ENCODE measurements at regions not wholly inside any gene's neighbourhood (a gene's known extent, or its start where the extent isn't known, plus 50 kb on each side); places are given as distances from the start of the nearest gene placed in this dataset.
A peak's percentile ranks its signal among the peaks of the same experiment; 100 is the strongest.

DNA sequence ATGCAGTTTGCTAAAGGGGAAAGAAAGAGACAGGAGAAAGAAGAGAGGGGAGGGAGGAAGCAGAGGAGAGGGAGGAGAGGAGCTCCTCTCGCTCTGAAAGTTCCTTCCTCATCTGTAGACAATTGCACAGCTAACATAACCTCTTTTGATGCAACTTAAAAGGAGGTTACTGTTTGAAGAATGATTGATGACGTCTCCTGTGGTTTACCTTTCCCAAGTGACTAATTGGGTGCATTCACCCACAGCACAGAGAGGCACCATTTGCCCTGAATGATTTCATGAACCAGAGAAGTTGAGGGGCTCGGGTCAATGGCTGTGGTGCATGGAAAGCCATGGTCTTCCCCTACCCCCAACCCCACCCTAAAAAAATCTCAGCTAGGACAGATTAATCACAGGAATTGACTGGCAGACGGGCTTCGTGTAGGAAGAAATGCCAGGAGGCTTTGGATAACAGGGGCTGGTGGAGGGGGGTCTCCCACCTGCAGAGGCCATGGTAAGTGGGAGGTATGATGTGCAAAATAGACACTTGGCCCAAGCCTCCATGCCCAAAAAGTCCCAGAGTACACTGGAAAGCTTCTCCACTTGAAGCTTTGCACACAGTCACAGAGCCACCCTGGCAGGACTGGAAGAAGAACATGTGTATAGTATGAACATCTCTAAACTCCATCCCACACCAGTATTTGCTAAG lies 213.7 kb downstream of the ANKRD60 start:
- CTCF ChIA-PET, result no interaction called here
- intact Hi-C loops (cut with micrococcal nuclease), result no loop called here
- ATAC-seq (peak; percentile 43), DNase-seq (ENCODE audit: low read depth, low spot score) (peak; percentile 80)
- Histone ChIP-seq H3K9me3 (ENCODE audit: control insufficient read depth in 1 of 2, insufficient read depth in 1 of 2, low read depth in 1 of 2, low read length in 2 of 2) (no peaks in the 10 kb centered on the region), H3K9me2 (ENCODE audit: insufficient read depth) (no peaks in the 10 kb centered on the region), H3K9ac (ENCODE audit: low read length) (peak overlapping the region; percentile 30; the same call in 1 of the 2 replicates), H3K79me2 (ENCODE audit: insufficient read depth, low read length) (no peaks in the 10 kb centered on the region), H4K20me1 (ENCODE audit: insufficient read depth) (no peaks in the 10 kb centered on the region), H2AFZ (ENCODE audit: low read depth, low read length, poor library complexity, severe bottlenecking) (no peak overlapping the region), H3K36me3 (ENCODE audit: control insufficient read depth in 1 of 2, insufficient read depth in 2 of 2, low read length in 2 of 2) (no peaks in the 10 kb centered on the region), H3K4me1 (ENCODE audit: control insufficient read depth in 1 of 2, insufficient read depth in 2 of 2, low read length in 2 of 2) (peaks cover 4 to 50% of the 10 kb centered on the region in 2 experiments; a peak in 3 of 4 replicates), H3K27ac (ENCODE audit: low read depth, low read length) (no peak overlapping the region), H3K27me3 (ENCODE audit: insufficient read depth, low read length) (peaks cover 23% of the 10 kb centered on the region), H3K4me2 (ENCODE audit: low read length) (peak overlapping the region; percentile 41), H3K4me3 (replicated peaks in 1 of 2; ENCODE audit: low read depth in 1 of 2, low read length in 2 of 2) (no peak overlapping the region)
- POLR2A ChIA-PET, result no interaction called here
- RAD21 ChIA-PET (ENCODE audit: low non-redundant PET in 1 of 2, low total read pairs in 2 of 2, uncharacterized antibody in 2 of 2, unreplicated experiment in 2 of 2), result no interaction called here
- BruUV-seq (replicated peaks), result no TSS peak
- TF ChIP-seq JUND (IDR thresholded peaks at IDR 0.05), result peak; percentile 75
- peak; percentile 43; the same call in 1 of the 2 replicates for TF ChIP-seq POLR2AphosphoS5 (IDR thresholded peaks at IDR 0.05; ENCODE audit: low read depth, low read length)
- peak; percentile 80 for TF ChIP-seq SP1 (IDR thresholded peaks at IDR 0.05; ENCODE audit: low read depth)
- no peak for TF ChIP-seq SRF (IDR thresholded peaks at IDR 0.05; ENCODE audit: low read depth)
- no peak for TF ChIP-seq EZH2phosphoT487 (IDR thresholded peaks at IDR 0.05; ENCODE audit: borderline replicate concordance)
- no peak for TF ChIP-seq YY1 (IDR thresholded peaks at IDR 0.05; ENCODE audit: extremely low read depth, insufficient replicate concordance, low read depth, low read length)
- TF ChIP-seq, protein P1, sequence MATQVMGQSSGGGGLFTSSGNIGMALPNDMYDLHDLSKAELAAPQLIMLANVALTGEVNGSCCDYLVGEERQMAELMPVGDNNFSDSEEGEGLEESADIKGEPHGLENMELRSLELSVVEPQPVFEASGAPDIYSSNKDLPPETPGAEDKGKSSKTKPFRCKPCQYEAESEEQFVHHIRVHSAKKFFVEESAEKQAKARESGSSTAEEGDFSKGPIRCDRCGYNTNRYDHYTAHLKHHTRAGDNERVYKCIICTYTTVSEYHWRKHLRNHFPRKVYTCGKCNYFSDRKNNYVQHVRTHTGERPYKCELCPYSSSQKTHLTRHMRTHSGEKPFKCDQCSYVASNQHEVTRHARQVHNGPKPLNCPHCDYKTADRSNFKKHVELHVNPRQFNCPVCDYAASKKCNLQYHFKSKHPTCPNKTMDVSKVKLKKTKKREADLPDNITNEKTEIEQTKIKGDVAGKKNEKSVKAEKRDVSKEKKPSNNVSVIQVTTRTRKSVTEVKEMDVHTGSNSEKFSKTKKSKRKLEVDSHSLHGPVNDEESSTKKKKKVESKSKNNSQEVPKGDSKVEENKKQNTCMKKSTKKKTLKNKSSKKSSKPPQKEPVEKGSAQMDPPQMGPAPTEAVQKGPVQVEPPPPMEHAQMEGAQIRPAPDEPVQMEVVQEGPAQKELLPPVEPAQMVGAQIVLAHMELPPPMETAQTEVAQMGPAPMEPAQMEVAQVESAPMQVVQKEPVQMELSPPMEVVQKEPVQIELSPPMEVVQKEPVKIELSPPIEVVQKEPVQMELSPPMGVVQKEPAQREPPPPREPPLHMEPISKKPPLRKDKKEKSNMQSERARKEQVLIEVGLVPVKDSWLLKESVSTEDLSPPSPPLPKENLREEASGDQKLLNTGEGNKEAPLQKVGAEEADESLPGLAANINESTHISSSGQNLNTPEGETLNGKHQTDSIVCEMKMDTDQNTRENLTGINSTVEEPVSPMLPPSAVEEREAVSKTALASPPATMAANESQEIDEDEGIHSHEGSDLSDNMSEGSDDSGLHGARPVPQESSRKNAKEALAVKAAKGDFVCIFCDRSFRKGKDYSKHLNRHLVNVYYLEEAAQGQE (IDR thresholded peaks at IDR 0.05; ENCODE audit: low read depth), result no peak
- no peak for TF ChIP-seq TCF7L2 (IDR thresholded peaks at IDR 0.05; ENCODE audit: borderline replicate concordance, extremely low read depth, insufficient read depth, insufficient read length)
- 0 out of 2 replicates have a peak, but pooled peaks have one; percentile 49 for TF ChIP-seq SIN3A (IDR thresholded peaks at IDR 0.05; ENCODE audit: low read depth)
- no peak for TF ChIP-seq ZNF274 (IDR thresholded peaks at IDR 0.05; ENCODE audit: low read depth, low read length)
- TF ChIP-seq CBX3 (IDR thresholded peaks at IDR 0.05; ENCODE audit: low read depth), result no peak; the same call in 1 of the 2 replicates
- no peak for TF ChIP-seq ZFX (IDR thresholded peaks at IDR 0.05)
- no peak for TF ChIP-seq RAD21 (IDR thresholded peaks at IDR 0.05; ENCODE audit: low read depth)
- TF ChIP-seq EZH2 (IDR thresholded peaks at IDR 0.05), result no peak
- TF ChIP-seq, protein P2, sequence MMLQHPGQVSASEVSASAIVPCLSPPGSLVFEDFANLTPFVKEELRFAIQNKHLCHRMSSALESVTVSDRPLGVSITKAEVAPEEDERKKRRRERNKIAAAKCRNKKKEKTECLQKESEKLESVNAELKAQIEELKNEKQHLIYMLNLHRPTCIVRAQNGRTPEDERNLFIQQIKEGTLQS (IDR thresholded peaks at IDR 0.05), result no peak
- TF ChIP-seq, protein P3, sequence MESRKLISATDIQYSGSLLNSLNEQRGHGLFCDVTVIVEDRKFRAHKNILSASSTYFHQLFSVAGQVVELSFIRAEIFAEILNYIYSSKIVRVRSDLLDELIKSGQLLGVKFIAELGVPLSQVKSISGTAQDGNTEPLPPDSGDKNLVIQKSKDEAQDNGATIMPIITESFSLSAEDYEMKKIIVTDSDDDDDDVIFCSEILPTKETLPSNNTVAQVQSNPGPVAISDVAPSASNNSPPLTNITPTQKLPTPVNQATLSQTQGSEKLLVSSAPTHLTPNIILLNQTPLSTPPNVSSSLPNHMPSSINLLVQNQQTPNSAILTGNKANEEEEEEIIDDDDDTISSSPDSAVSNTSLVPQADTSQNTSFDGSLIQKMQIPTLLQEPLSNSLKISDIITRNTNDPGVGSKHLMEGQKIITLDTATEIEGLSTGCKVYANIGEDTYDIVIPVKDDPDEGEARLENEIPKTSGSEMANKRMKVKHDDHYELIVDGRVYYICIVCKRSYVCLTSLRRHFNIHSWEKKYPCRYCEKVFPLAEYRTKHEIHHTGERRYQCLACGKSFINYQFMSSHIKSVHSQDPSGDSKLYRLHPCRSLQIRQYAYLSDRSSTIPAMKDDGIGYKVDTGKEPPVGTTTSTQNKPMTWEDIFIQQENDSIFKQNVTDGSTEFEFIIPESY (IDR thresholded peaks at IDR 0.05; ENCODE audit: extremely low read depth, insufficient replicate concordance, low read length), result no peak
- TF ChIP-seq, protein P4, sequence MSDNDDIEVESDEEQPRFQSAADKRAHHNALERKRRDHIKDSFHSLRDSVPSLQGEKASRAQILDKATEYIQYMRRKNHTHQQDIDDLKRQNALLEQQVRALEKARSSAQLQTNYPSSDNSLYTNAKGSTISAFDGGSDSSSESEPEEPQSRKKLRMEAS (IDR thresholded peaks at IDR 0.05), result peak; percentile 29; the same call in 1 of the 2 replicates
- no peak for TF ChIP-seq POLR2A (IDR thresholded peaks at IDR 0.05; ENCODE audit: borderline replicate concordance, extremely low read depth, insufficient read depth, insufficient read length)
- TF ChIP-seq ELF1 (IDR thresholded peaks at IDR 0.05; ENCODE audit: borderline replicate concordance, low read depth), result no peak
- TF ChIP-seq, protein P5, sequence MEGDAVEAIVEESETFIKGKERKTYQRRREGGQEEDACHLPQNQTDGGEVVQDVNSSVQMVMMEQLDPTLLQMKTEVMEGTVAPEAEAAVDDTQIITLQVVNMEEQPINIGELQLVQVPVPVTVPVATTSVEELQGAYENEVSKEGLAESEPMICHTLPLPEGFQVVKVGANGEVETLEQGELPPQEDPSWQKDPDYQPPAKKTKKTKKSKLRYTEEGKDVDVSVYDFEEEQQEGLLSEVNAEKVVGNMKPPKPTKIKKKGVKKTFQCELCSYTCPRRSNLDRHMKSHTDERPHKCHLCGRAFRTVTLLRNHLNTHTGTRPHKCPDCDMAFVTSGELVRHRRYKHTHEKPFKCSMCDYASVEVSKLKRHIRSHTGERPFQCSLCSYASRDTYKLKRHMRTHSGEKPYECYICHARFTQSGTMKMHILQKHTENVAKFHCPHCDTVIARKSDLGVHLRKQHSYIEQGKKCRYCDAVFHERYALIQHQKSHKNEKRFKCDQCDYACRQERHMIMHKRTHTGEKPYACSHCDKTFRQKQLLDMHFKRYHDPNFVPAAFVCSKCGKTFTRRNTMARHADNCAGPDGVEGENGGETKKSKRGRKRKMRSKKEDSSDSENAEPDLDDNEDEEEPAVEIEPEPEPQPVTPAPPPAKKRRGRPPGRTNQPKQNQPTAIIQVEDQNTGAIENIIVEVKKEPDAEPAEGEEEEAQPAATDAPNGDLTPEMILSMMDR (IDR thresholded peaks at IDR 0.05 in 2 of 3, conservative IDR thresholded peaks at IDR 0.05 in 1 of 3; ENCODE audit: borderline replicate concordance in 1 of 3, insufficient read depth in 1 of 3, low read depth in 2 of 3, low read length in 2 of 3), result no peak

Measured in HCT116 (cell line).